GM12878 (cell line): ENCODE measurements at regions not wholly inside any gene's neighbourhood (a gene's known extent, or its start where the extent isn't known, plus 50 kb on each side); places are given as distances from the start of the nearest gene placed in this dataset.

Source experiments
- ATAC-seq: fragments of 200-7000 bp; cut with Tn5 transposase; 3 replicates; pipeline ENCODE4 v1.9.1; 2020; ENCODE audit warnings: mild to moderate bottlenecking, moderate library complexity
- BruUV-seq: library from RNA; stranded (reverse); fragments of 400-500 nt; replicated peaks from 2 replicates; lab custom pipeline; 2021; lab: Mats Ljungman, UMichigan
- CTCF ChIA-PET: fragments of 300-600 bp; sonication (Branson Sonifier 250); formaldehyde crosslinking; extraction: SDS; loops from one replicate; lab custom pipeline; 2021; ENCODE audit warnings: inconsistent platforms; lab: Yijun Ruan, JAX
- POLR2A ChIA-PET: fragments of 350-600 bp; formaldehyde crosslinking; extraction: SDS; loops from one replicate; lab custom pipeline; 2021; ENCODE audit warnings: inconsistent platforms; lab: Charles Lee
- RAD21 ChIA-PET: fragments of 300-600 bp; sonication (Branson Sonifier 250); formaldehyde crosslinking; loops from one replicate; lab custom pipeline; 2023; ENCODE audit warnings: antibody characterized with exemption; ENCODE audit not compliant: unreplicated experiment; lab: Charles Lee
- SMC1A ChIA-PET: fragments of 300-600 bp; sonication (Branson Sonifier 250); formaldehyde crosslinking; loops from one replicate; lab custom pipeline; 2023; ENCODE audit not compliant: unreplicated experiment, uncharacterized antibody; lab: Charles Lee
- DNase-seq: peaks from one replicate; pipeline ENCODE4 v3.0.0-alpha.2; 2011; ENCODE audit warnings: low read depth, low spot score
- FAIRE-seq: peaks from 3 replicates; lab custom pipeline; 2011; peaks lifted over from hg19 to GRCh38; lab: Jason Lieb, UNC
- H2AFZ ChIP-seq: 2 replicates; pipeline ENCODE4 v1.6.0; 2011; ENCODE audit warnings: low read depth, low read length, control low read depth; ENCODE audit not compliant: control insufficient read depth
- H3K27ac ChIP-seq: 2 replicates; pipeline ENCODE4 v1.5.1; 2011; ENCODE audit warnings: control low read depth; ENCODE audit not compliant: control insufficient read depth, insufficient read depth
- H3K27me3 ChIP-seq, 2 experiments: replicated peaks in 1 of 2; 2 replicates each; pipeline versions ENCODE4 v1.6.0 to v1.6.1; 2011; ENCODE audit warnings: low read length in 1 of 2; ENCODE audit not compliant: control insufficient read depth in 2 of 2, insufficient read depth in 2 of 2
- H3K36me3 ChIP-seq, 2 experiments: 2 replicates each; pipeline ENCODE4 v1.5.1; 2011; ENCODE audit warnings: low read length in 1 of 2; ENCODE audit not compliant: control insufficient read depth in 2 of 2, insufficient read depth in 2 of 2
- H3K4me1 ChIP-seq: 2 replicates; pipeline ENCODE4 v1.6.1; 2011; ENCODE audit warnings: mild to moderate bottlenecking, low read length, moderate library complexity, mixed read lengths; ENCODE audit not compliant: control insufficient read depth, insufficient read depth
- H3K4me2 ChIP-seq: 2 replicates; pipeline ENCODE4 v1.6.0; 2011; ENCODE audit warnings: control low read depth; ENCODE audit not compliant: control insufficient read depth, insufficient read depth
- H3K4me3 ChIP-seq: fragments of 200-600 bp; sonication (generic); 2 replicates; pipeline ENCODE4 v1.5.1; 2016
- H3K79me2 ChIP-seq: 2 replicates; pipeline ENCODE4 v1.6.0; 2011; ENCODE audit warnings: low read length; ENCODE audit not compliant: control insufficient read depth, insufficient read depth
- H3K9ac ChIP-seq: 2 replicates; pipeline ENCODE4 v1.8.0; 2011; ENCODE audit warnings: low read length, control low read depth, mixed read lengths; ENCODE audit not compliant: control insufficient read depth, insufficient read depth
- H3K9me3 ChIP-seq: replicated peaks from 3 replicates; pipeline ENCODE4 v1.5.1; 2011; ENCODE audit warnings: mild to moderate bottlenecking, low read length; ENCODE audit not compliant: control insufficient read depth, insufficient read depth
- H4K20me1 ChIP-seq: 2 replicates; pipeline ENCODE4 v1.6.0; 2011; ENCODE audit not compliant: control insufficient read depth, insufficient read depth
- ATF7 ChIP-seq: fragments of 450-650 bp; IDR thresholded peaks from 2 replicates; pipeline ENCODE4 v1.6.1; 2016; ENCODE audit warnings: low read depth, mild to moderate bottlenecking
- BCLAF1 ChIP-seq: fragments of 450-650 bp; IDR thresholded peaks from 2 replicates; pipeline ENCODE4 v1.6.1; 2017; ENCODE audit warnings: antibody characterized with exemption, mild to moderate bottlenecking, moderate library complexity
- FOXM1 ChIP-seq: IDR thresholded peaks from 2 replicates; pipeline ENCODE4 v1.6.1; 2012; ENCODE audit warnings: low read depth, mild to moderate bottlenecking, inconsistent platforms, low read length, moderate library complexity
- MTA3 ChIP-seq: IDR thresholded peaks from 2 replicates; pipeline ENCODE4 v1.6.1; 2012; ENCODE audit warnings: low read length, inconsistent platforms, borderline replicate concordance
- NFIC ChIP-seq: IDR thresholded peaks from 2 replicates; pipeline ENCODE4 v1.6.1; 2012; ENCODE audit warnings: low read depth, mild to moderate bottlenecking, inconsistent platforms, low read length, moderate library complexity
- PBX3 ChIP-seq: IDR thresholded peaks from 2 replicates; pipeline ENCODE4 v1.6.1; 2011; ENCODE audit warnings: mild to moderate bottlenecking, low read depth, low read length, moderate library complexity; ENCODE audit not compliant: insufficient replicate concordance
- SIX5 ChIP-seq: IDR thresholded peaks from 2 replicates; pipeline ENCODE4 v1.6.1; 2011; ENCODE audit warnings: mild to moderate bottlenecking, low read depth, low read length, moderate library complexity; ENCODE audit not compliant: severe bottlenecking
- SMAD5 ChIP-seq: IDR thresholded peaks from 2 replicates; pipeline ENCODE4 v1.6.1; 2016; ENCODE audit warnings: antibody characterized with exemption, low read depth
- SMC3 ChIP-seq: IDR thresholded peaks from 2 replicates; pipeline ENCODE4 v1.6.1; 2011; ENCODE audit warnings: low read length, improper control_type of control experiment, borderline replicate concordance
- ZBED1 ChIP-seq: IDR thresholded peaks from 2 replicates; pipeline ENCODE4 v1.6.1; 2016; ENCODE audit warnings: borderline replicate concordance
- ZNF24 ChIP-seq: fragments of 450-650 bp; IDR thresholded peaks from 2 replicates; pipeline ENCODE4 v1.6.1; 2017; ENCODE audit warnings: antibody characterized with exemption, mild to moderate bottlenecking
- ZNF687 ChIP-seq: fragments of 450-650 bp; IDR thresholded peaks from 2 replicates; pipeline ENCODE4 v1.6.1; 2017; ENCODE audit warnings: mild to moderate bottlenecking, moderate library complexity
- WGBS: methylation state at CpG from one replicate; pipeline ENCODE4 v1.1.6; 2016; ENCODE audit warnings: low lambda C conversion rate; ENCODE audit not compliant: insufficient replicate concordance, insufficient coverage; ENCODE audit errors: missing lambda C conversion rate; 5-methylcytosine and 5-hydroxymethylcytosine counted together
- in situ Hi-C: fragments of 300-500 bp; cut with MboI; formaldehyde crosslinking; loops from 9 replicates; pipeline ENCODE4 v1.14.3; 2018; ENCODE audit warnings: mixed read lengths
- intact Hi-C: fragments of 100-400 bp; cut with micrococcal nuclease; formaldehyde crosslinking; loops from one replicate; pipeline ENCODE4 v1.14.2; 2022; ENCODE audit not compliant: unreplicated experiment
- TF ChIP-seq, protein P1 (sequence below): IDR thresholded peaks from 2 replicates; pipeline ENCODE4 v1.6.1; 2011; ENCODE audit warnings: low read depth, low read length, improper control_type of control experiment, borderline replicate concordance

- Histone ChIP-seq H3K4me2 (no peak overlapping the region), H3K4me3 (no peak overlapping the region), H3K79me2 (no peaks in the 10 kb centered on the region), H3K27me3 (no peaks in the 10 kb centered on the region), H3K36me3 (no peaks in the 10 kb centered on the region), H2AFZ (no peak overlapping the region), H3K9me3 (no peaks in the 10 kb centered on the region), H3K9ac (no peak overlapping the region), H3K27ac (no peak overlapping the region), H4K20me1 (no peaks in the 10 kb centered on the region), H3K4me1 (no peaks in the 10 kb centered on the region)
- WGBS: 2% methylated on average over 3 of the region's 3 CpGs
- in situ Hi-C loops: no loop called here
- FAIRE-seq (no peak), DNase-seq (no peak), ATAC-seq (no peak)
- CTCF ChIA-PET: interaction anchor here (0.8 kb wide), 1 partner anchor 76 kb away, joined by 3 read pairs; no protein-coding TSS in a partner anchor
- SMC1A ChIA-PET: interaction anchor here (0.5 kb wide), 1 partner anchor 1385 kb away, joined by 3 read pairs; no protein-coding TSS in a partner anchor
- POLR2A ChIA-PET: no interaction called here
- RAD21 ChIA-PET: no interaction called here
- intact Hi-C loops: no loop called here
- BruUV-seq: no TSS peak
- TF ChIP-seq ZBED1 (no peak), ATF7 (no peak), BCLAF1 (no peak), ZNF687 (no peak), SIX5 (no peak), NFIC (no peak), MTA3 (no peak), PBX3 (no peak), ZNF24 (no peak), SMAD5 (no peak), FOXM1 (no peak), SMC3 (no peak)
- TF ChIP-seq, protein P1, sequence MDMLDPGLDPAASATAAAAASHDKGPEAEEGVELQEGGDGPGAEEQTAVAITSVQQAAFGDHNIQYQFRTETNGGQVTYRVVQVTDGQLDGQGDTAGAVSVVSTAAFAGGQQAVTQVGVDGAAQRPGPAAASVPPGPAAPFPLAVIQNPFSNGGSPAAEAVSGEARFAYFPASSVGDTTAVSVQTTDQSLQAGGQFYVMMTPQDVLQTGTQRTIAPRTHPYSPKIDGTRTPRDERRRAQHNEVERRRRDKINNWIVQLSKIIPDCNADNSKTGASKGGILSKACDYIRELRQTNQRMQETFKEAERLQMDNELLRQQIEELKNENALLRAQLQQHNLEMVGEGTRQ: no peak
Observed at GRCh38 chr3:117921411-117921810, 1113.2 kb downstream of the IGSF11 start.
